ENCODE measurements at regions not wholly inside any gene's neighbourhood (a gene's known extent, or its start where the extent isn't known, plus 50 kb on each side); places are given as distances from the start of the nearest gene placed in this dataset.

- Histone ChIP-seq H2BK5ac (ENCODE audit: low read depth, low read length) (no peak overlapping the region), H3K9ac (replicated peaks in 1 of 4; ENCODE audit: extremely low read depth in 1 of 4, low read depth in 3 of 4, low read length in 3 of 4) (no peak overlapping the region), H3K18ac (ENCODE audit: extremely low read depth, low read length) (no peak overlapping the region), H3K36me3 (ENCODE audit: control insufficient read depth in 2 of 4, insufficient read depth in 4 of 4, low read length in 3 of 4) (no peaks in the 10 kb centered on the region), H4K8ac (ENCODE audit: extremely low read depth, insufficient read depth, low read length) (no peak overlapping the region), H3K23ac (ENCODE audit: insufficient read length) (no peak overlapping the region), H3K4ac (replicated peaks; ENCODE audit: insufficient read length, low read depth, low read length) (no peak overlapping the region), H3K79me1 (ENCODE audit: low read depth, low read length) (no peaks in the 10 kb centered on the region), H3K14ac (ENCODE audit: insufficient read length) (no peak overlapping the region), H2BK15ac (ENCODE audit: low read length) (no peak overlapping the region), H3K56ac (replicated peaks; ENCODE audit: insufficient read length, low read depth, low read length) (no peak overlapping the region), H2AFZ (ENCODE audit: low read length) (no peak overlapping the region), H3K23me2 (ENCODE audit: low read depth, low read length) (no peaks in the 10 kb centered on the region), H3K9me3 (ENCODE audit: insufficient read depth in 2 of 2, low read depth in 1 of 2, low read length in 1 of 2) (no peaks in the 10 kb centered on the region), H3K4me1 (replicated peaks in 1 of 4; ENCODE audit: control insufficient read depth in 3 of 4, insufficient read depth in 4 of 4, low read length in 3 of 4) (no peaks in the 10 kb centered on the region), H3K4me2 (ENCODE audit: insufficient read depth in 1 of 2, low read depth in 2 of 2, low read length in 2 of 2) (no peak overlapping the region), H3K4me3 (ENCODE audit: extremely low read depth in 1 of 4, insufficient read depth in 2 of 4, low read depth in 3 of 4, low read length in 4 of 4) (no peak overlapping the region), H3K27me3 (replicated peaks in 1 of 4; ENCODE audit: control insufficient read depth in 3 of 4, extremely low read depth in 1 of 4, insufficient read depth in 3 of 4, low read length in 3 of 4) (no peaks in the 10 kb centered on the region), H2BK20ac (ENCODE audit: low read length) (no peak overlapping the region), H2AK5ac (ENCODE audit: low read depth, low read length) (no peak overlapping the region), H3K27ac (ENCODE audit: low read depth, low read length) (no peak overlapping the region), H2BK12ac (ENCODE audit: low read depth, low read length) (no peak overlapping the region), H3K79me2 (ENCODE audit: control insufficient read depth in 1 of 2, insufficient read depth in 2 of 2, low read length in 2 of 2) (no peaks in the 10 kb centered on the region), H4K91ac (replicated peaks; ENCODE audit: insufficient read length, low read length) (no peak overlapping the region), H4K5ac (ENCODE audit: insufficient read length, low read depth, low read length) (no peak overlapping the region), H2BK120ac (replicated peaks; ENCODE audit: low read depth, low read length) (no peak overlapping the region), H4K20me1 (replicated peaks in 1 of 2; ENCODE audit: control insufficient read depth in 1 of 2, insufficient read depth in 2 of 2, low read length in 2 of 2) (no peaks in the 10 kb centered on the region)
- ChIA-PET POLR2A (ENCODE audit: partially characterized antibody) (no interaction called here), CTCF (ENCODE audit: partially characterized antibody) (no interaction called here)
- FAIRE-seq (no peak), DNase-seq (ENCODE audit: low read depth in 1 of 2, low spot score in 2 of 2) (no peak)
- 85% methylated on average over 2 of the region's 2 CpGs; no CpG with 5 or more reads in 1 of the 2 experiments for WGBS, 2 experiments (ENCODE audit: extremely low coverage in 1 of 2, insufficient coverage in 1 of 2, insufficient read length in 1 of 2, insufficient replicate concordance in 2 of 2, low coverage in 1 of 2, low lambda C conversion rate in 2 of 2, missing lambda C conversion rate in 1 of 2)
- no peak for TF ChIP-seq CHD1 (IDR thresholded peaks at IDR 0.05; ENCODE audit: low read depth, low read length)
- no peak for TF ChIP-seq TAF1 (IDR thresholded peaks at IDR 0.05; ENCODE audit: low read depth, low read length)
- no peak for TF ChIP-seq SIRT6 (IDR thresholded peaks at IDR 0.05; ENCODE audit: low read length)
- TF ChIP-seq BRCA1 (IDR thresholded peaks at IDR 0.05; ENCODE audit: low read depth, low read length) = no peak
- no peak for TF ChIP-seq TCF12 (IDR thresholded peaks at IDR 0.05; ENCODE audit: low read depth, low read length)
- TF ChIP-seq BCL11A (IDR thresholded peaks at IDR 0.05; ENCODE audit: low read depth in 2 of 2, low read length in 2 of 2) = no peak
- no peak for TF ChIP-seq NRF1 (IDR thresholded peaks at IDR 0.05; ENCODE audit: low read depth, low read length)
- TF ChIP-seq ASH2L (IDR thresholded peaks at IDR 0.05; ENCODE audit: low read length) = no peak
- TF ChIP-seq POLR2AphosphoS5 (IDR thresholded peaks at IDR 0.05; ENCODE audit: low read depth, low read length) = no peak
- no peak for TF ChIP-seq TAF7 (optimal IDR thresholded peaks at IDR 0.05; ENCODE audit: borderline replicate concordance, low read depth, low read length)
- TF ChIP-seq RNF2 (IDR thresholded peaks at IDR 0.05; ENCODE audit: borderline replicate concordance, low read depth, low read length, missing control alignments, poor library complexity, severe bottlenecking) = no peak
- no peak for TF ChIP-seq CBX8 (IDR thresholded peaks at IDR 0.05; ENCODE audit: borderline replicate concordance, low read depth, low read length)
- no peak for TF ChIP-seq HDAC6 (IDR thresholded peaks at IDR 0.05; ENCODE audit: low read depth, low read length)
- TF ChIP-seq GTF2F1 (IDR thresholded peaks at IDR 0.05; ENCODE audit: borderline replicate concordance, low read depth, low read length) = no peak
- no peak for TF ChIP-seq HDAC2 (IDR thresholded peaks at IDR 0.05; ENCODE audit: borderline replicate concordance in 1 of 2, low read depth in 2 of 2, low read length in 2 of 2)
These were observed 221.8 kb upstream of the SUCLG2 start for GRCh38 chr3:67876261-67876660.
